AG09319 (cell line): ENCODE measurements at regions not wholly inside any gene's neighbourhood (a gene's known extent, or its start where the extent isn't known, plus 50 kb on each side); places are given as distances from the start of the nearest gene placed in this dataset.

ENCODE experiments used
- DNase-seq: peaks from one replicate; pipeline ENCODE4 v3.0.0-alpha.2; 2010; ENCODE audit warnings: low read depth; ENCODE audit errors: extremely low read depth
- TF ChIP-seq, protein P1 (sequence below): IDR thresholded peaks from 2 replicates; pipeline ENCODE4 v1.5.1; 2011; ENCODE audit warnings: low read depth, mild to moderate bottlenecking, inconsistent platforms, low read length, moderate library complexity

DNA sequence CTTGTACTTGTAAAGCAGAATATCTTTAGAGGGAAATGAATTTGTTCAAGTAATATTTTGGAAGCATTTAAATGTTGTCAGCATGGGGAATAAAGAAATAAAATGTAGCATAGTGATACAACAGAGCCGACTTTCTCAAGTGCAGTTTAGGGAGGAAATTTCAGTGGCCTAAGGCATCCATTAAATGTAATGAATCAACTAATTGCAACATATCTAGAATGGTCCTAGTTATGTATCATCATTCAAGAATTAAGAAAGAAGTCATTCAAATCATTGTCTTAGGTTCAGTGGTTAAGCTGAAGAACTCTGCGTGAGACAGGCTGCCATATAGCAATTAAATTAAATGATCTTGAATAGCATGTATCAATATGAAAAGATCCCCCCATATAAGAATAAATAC, 360.7 kb downstream of the TBX15 start:
- TF ChIP-seq, protein P1, sequence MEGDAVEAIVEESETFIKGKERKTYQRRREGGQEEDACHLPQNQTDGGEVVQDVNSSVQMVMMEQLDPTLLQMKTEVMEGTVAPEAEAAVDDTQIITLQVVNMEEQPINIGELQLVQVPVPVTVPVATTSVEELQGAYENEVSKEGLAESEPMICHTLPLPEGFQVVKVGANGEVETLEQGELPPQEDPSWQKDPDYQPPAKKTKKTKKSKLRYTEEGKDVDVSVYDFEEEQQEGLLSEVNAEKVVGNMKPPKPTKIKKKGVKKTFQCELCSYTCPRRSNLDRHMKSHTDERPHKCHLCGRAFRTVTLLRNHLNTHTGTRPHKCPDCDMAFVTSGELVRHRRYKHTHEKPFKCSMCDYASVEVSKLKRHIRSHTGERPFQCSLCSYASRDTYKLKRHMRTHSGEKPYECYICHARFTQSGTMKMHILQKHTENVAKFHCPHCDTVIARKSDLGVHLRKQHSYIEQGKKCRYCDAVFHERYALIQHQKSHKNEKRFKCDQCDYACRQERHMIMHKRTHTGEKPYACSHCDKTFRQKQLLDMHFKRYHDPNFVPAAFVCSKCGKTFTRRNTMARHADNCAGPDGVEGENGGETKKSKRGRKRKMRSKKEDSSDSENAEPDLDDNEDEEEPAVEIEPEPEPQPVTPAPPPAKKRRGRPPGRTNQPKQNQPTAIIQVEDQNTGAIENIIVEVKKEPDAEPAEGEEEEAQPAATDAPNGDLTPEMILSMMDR: no peak
- DNase-seq: no peak

DNA sequence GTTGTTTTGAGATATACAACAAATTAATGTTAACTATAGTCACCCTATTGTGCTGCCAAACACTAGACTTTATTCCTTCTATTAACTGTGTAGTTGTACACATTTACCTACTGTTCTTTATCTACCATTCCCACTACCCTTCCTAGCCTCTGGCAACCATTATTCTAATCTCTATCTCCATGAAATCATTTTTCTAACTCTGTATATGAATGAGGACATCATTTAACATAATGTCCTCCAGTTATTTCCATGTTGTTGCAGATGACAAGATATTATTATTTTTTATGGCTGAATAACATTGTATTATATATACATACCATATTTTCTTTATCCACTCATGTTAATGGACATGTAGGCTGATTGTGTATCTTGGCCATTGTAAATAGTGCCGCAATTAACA, 366.3 kb downstream of the TBX15 start:
- no peak for DNase-seq
- TF ChIP-seq, protein P1: no peak

- no peak for DNase-seq
- TF ChIP-seq, protein P1: no peak
Observed at GRCh38 chr1:118618618-118619340, 369.4 kb downstream of the TBX15 start.

DNA sequence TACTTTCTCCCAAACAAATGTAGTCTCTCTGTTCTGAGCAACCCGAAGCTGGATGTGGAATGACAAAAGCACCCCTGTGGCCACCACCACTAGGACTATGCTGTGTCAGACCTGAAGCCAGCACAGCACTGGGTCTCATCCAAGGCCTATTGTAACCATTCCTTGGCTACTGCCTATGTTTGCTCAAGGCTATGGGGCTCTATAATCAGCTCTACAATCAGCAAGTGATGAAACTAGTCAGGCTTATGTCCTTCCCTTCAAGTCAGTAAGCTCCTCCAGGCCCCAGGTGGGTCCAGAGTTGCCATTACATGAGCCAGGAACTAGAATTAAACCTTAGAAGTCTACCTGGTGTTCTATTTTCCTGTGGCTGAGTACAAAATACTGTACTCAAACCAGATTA, 370.2 kb downstream of the TBX15 start:
- TF ChIP-seq, protein P1: no peak

GRCh38 chr1:118615066-118615465, 373.1 kb downstream of the TBX15 start:
- TF ChIP-seq, protein P1: no peak
- no peak for DNase-seq

More for the DNA sequence above, 370.2 kb downstream of the TBX15 start:
- no peak for DNase-seq

- DNase-seq: no peak
Observed at GRCh38 chr1:118589238-118589846, 398.8 kb downstream of the TBX15 start.

DNA sequence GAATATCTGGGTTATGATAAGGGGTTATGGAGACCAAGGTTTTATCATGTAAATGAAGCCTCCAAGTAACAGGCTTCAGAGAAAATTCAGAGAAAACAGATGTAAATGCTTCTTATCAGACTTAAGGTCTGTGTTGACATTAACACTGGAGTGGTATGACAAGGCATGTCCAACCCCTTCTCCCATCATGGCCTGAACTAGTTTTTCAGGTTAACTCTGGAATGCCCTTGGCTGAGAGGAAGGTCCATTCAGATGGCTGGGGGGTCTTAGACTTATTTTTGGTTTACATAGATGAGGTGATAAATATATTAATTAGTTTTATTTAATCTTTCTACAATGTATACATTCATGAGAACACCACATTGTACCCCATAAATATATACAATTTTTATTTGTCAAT, 399.6 kb downstream of the TBX15 start:
- TF ChIP-seq, protein P1: no peak
- DNase-seq: no peak

More at GRCh38 chr1:118589238-118589846, 398.8 kb downstream of the TBX15 start:
- TF ChIP-seq, protein P1: no peak
